ENCODE measurements at regions not wholly inside any gene's neighbourhood (a gene's known extent, or its start where the extent isn't known, plus 50 kb on each side); places are given as distances from the start of the nearest gene placed in this dataset.

- Histone ChIP-seq H4K20me1 (ENCODE audit: control insufficient read depth, insufficient read depth, insufficient read length) (no peaks in the 10 kb centered on the region), H4K5ac (ENCODE audit: insufficient read length, low read depth, low read length) (no peak overlapping the region), H2BK120ac (ENCODE audit: low read depth, low read length, poor library complexity, severe bottlenecking) (no peak overlapping the region), H3K9ac (ENCODE audit: extremely low read depth, insufficient read length, low read length) (no peak overlapping the region), H3K27me3 (ENCODE audit: insufficient read depth, low read length) (no peaks in the 10 kb centered on the region), H3T11ph (ENCODE audit: low read length) (no peak overlapping the region), H3K23ac (ENCODE audit: insufficient read length, low read depth, low read length) (no peak overlapping the region), H3K56ac (ENCODE audit: insufficient read length, low read depth, low read length) (no peak overlapping the region), H4K91ac (ENCODE audit: insufficient read length, low read depth, low read length) (no peak overlapping the region), H3K23me2 (ENCODE audit: insufficient read length, low read depth, low read length, poor library complexity, severe bottlenecking) (no peaks in the 10 kb centered on the region), H4K8ac (replicated peaks; ENCODE audit: insufficient read length, low read depth, low read length) (no peak overlapping the region), H3K79me1 (ENCODE audit: insufficient read depth, low read depth, low read length, poor library complexity, severe bottlenecking) (no peaks in the 10 kb centered on the region), H3K4ac (ENCODE audit: low read depth, low read length) (no peak overlapping the region), H3K4me2 (ENCODE audit: insufficient read depth, insufficient read length, low read length) (no peak overlapping the region), H3K79me2 (ENCODE audit: insufficient read depth, low read length) (no peaks in the 10 kb centered on the region), H3K9me3 (ENCODE audit: control insufficient read depth, low read depth, low read length) (no peaks in the 10 kb centered on the region), H3K14ac (ENCODE audit: insufficient read depth, low read length) (no peak overlapping the region), H3K27ac (ENCODE audit: insufficient read length, low read depth, low read length) (no peak overlapping the region), H2BK5ac (ENCODE audit: insufficient read length, low read length) (no peak overlapping the region), H2BK15ac (ENCODE audit: low read depth, low read length) (no peak overlapping the region), H2AK5ac (ENCODE audit: insufficient read length, low read length) (no peak overlapping the region), H2BK20ac (ENCODE audit: low read depth, low read length, poor library complexity, severe bottlenecking) (no peak overlapping the region), H2AFZ (ENCODE audit: low read length) (no peak overlapping the region), H2BK12ac (ENCODE audit: insufficient read length, low read depth, low read length) (no peak overlapping the region), H3K18ac (ENCODE audit: insufficient read length, low read depth, low read length) (no peak overlapping the region), H3K4me1 (ENCODE audit: insufficient read depth, low read length) (no peaks in the 10 kb centered on the region)
- no CpG with 5 or more reads among the region's 11 CpGs for WGBS (ENCODE audit: extremely low coverage, insufficient read length, low lambda C conversion rate)
- peaks cover 4 to 5% of the 10 kb centered on the region in 2 experiments; a peak in 3 of 4 replicates for H3K4me1 Mint-ChIP-seq
- no peak for TF ChIP-seq CTCF (conservative IDR thresholded peaks at IDR 0.05)
- H3K9me3 Mint-ChIP-seq: no peaks in the 10 kb centered on the region
- H3K27ac Mint-ChIP-seq: no peak overlapping the region
- no peak overlapping the region for H3K4me3 Mint-ChIP-seq
- no peaks in the 10 kb centered on the region for H3K27me3 Mint-ChIP-seq (ENCODE audit: low read depth)
- no peak for DNase-seq
- no peaks in the 10 kb centered on the region for H3K36me3 Mint-ChIP-seq (ENCODE audit: insufficient read depth in 1 of 3, low read depth in 3 of 3)
Measured at GRCh38 chr13:109331898-109332297, 454.5 kb downstream of the IRS2 start.

Data from H9 (cell line).